Vagina (tissue), 2 donors: ENCODE measurements at regions not wholly inside any gene's neighbourhood (a gene's known extent, or its start where the extent isn't known, plus 50 kb on each side); places are given as distances from the start of the nearest gene placed in this dataset.

Experiments
- DNase-seq, 2 donors: peaks; one replicate each; pipeline ENCODE4 v3.0.0-alpha.2; 2017; ENCODE audit errors: extremely low spot score in 2 of 2
- H3K27ac ChIP-seq: fragments of 200-600 bp; sonication (generic); one replicate; pipeline ENCODE4 v1.5.1; 2019
- H3K27me3 ChIP-seq: fragments of 200-600 bp; sonication (generic); one replicate; pipeline ENCODE4 v1.5.1; 2019
- H3K36me3 ChIP-seq, 2 donors: fragments of 200-600 bp; sonication (generic); one replicate each; pipeline ENCODE4 v1.5.1; 2017 to 2019
- H3K4me1 ChIP-seq: fragments of 200-600 bp; sonication (generic); one replicate; pipeline ENCODE4 v1.5.1; 2019
- H3K4me3 ChIP-seq, 2 donors: fragments of 200-600 bp; sonication (generic); 1 replicate in 1 of 2; 2 replicates in 1 of 2; pipeline ENCODE4 v1.5.1; 2016 to 2019
- H3K9me3 ChIP-seq: fragments of 200-600 bp; sonication (generic); one replicate; pipeline ENCODE4 v1.5.1; 2019
- POLR2A ChIP-seq, 2 donors: fragments of 450-650 bp; IDR thresholded peaks; one replicate each; pipeline ENCODE4 v1.6.1; 2017; ENCODE audit warnings: antibody characterized with exemption in 2 of 2, mild to moderate bottlenecking in 2 of 2, moderate library complexity in 2 of 2
- POLR2AphosphoS5 ChIP-seq, 2 donors: sonication (generic); formaldehyde crosslinking; IDR thresholded peaks; one replicate each; pipeline ENCODE4 v1.9.0; 2017; ENCODE audit warnings: antibody characterized with exemption in 2 of 2, mild to moderate bottlenecking in 2 of 2, low read depth in 1 of 2; ENCODE audit not compliant: insufficient read depth in 1 of 2
- intact Hi-C: fragments of 100-400 bp; cut with DNase I; formaldehyde crosslinking; loops from one replicate; pipeline ENCODE4 v1.15.1; 2023
- TF ChIP-seq, protein P1 (sequence below), 3 experiments: fragments of 450-650 bp in 2 of 3; fragments of 200-600 bp in 1 of 3; sonication (generic) in 1 of 3; IDR thresholded peaks; one replicate each; pipeline ENCODE4 v1.5.1; 2017 to 2019; ENCODE audit warnings: antibody characterized with exemption in 3 of 3, mild to moderate bottlenecking in 2 of 3, moderate library complexity in 2 of 3

DNA sequence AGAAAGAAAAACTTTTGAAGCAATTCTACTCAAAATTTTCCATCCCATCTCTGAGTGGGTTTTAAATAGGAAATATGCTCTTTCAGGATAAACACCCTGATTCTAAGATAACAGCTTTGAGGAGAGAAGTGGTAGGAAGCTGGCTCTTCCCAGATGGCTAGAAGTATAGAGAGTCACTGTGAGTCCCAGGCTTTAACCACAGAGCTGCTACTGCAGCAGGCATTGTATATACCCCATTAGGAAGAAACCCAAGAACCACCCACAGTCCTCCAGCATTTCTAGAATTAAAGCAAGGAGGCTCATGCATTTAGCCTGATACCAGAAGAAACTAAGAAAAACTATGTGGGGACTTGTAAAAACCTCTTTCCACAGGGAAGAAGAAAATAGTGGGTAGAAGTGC is 1405.6 kb upstream of the TENM4 start:
- Histone ChIP-seq H3K4me1 (no peaks in the 10 kb centered on the region), H3K27me3 (no peaks in the 10 kb centered on the region), H3K4me3 (no peak overlapping the region), H3K9me3 (no peaks in the 10 kb centered on the region), H3K27ac (no peak overlapping the region), H3K36me3 (no peaks in the 10 kb centered on the region)
- intact Hi-C loops, result no loop called here
- no peak for DNase-seq
- TF ChIP-seq, protein P1, sequence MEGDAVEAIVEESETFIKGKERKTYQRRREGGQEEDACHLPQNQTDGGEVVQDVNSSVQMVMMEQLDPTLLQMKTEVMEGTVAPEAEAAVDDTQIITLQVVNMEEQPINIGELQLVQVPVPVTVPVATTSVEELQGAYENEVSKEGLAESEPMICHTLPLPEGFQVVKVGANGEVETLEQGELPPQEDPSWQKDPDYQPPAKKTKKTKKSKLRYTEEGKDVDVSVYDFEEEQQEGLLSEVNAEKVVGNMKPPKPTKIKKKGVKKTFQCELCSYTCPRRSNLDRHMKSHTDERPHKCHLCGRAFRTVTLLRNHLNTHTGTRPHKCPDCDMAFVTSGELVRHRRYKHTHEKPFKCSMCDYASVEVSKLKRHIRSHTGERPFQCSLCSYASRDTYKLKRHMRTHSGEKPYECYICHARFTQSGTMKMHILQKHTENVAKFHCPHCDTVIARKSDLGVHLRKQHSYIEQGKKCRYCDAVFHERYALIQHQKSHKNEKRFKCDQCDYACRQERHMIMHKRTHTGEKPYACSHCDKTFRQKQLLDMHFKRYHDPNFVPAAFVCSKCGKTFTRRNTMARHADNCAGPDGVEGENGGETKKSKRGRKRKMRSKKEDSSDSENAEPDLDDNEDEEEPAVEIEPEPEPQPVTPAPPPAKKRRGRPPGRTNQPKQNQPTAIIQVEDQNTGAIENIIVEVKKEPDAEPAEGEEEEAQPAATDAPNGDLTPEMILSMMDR (IDR thresholded peaks at IDR 0.05), result no peak

DNA sequence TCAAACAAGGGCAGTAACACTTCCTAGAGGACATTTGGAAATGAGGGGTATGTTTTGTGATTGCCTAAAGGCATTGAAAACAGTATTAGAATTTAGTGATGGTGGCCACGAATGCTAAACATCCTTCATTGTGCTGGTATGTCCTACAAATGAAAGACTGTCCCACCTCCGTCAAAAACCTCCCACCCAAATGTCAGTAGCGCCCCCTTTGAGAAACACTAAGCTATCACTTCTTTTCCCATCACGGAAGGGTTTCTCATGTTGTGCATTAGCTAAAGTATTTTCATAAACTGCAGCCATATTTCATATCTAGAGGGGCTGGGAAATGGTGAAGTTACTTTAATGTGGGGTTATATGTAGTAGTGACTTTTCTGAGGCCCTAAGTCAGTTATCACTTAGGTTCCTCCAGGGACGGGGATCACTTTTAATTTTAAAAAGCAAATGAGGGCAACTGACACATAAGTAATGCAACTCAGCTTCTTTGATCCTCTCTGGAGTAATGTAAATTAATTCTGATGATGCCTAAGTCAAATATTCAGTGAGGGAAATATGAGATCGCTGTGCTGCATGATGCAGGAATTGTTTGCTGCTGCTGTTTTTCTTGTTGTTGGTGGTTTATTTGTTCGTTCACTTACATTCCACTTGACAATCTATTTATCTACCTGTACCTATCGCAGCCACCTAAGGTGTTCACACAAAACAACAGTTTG is 1403.4 kb upstream of the TENM4 start:
- DNase-seq, result no peak
- Histone ChIP-seq H3K36me3 (no peaks in the 10 kb centered on the region), H3K4me1 (no peaks in the 10 kb centered on the region), H3K27me3 (no peaks in the 10 kb centered on the region), H3K4me3 (no peak overlapping the region), H3K27ac (no peak overlapping the region), H3K9me3 (no peaks in the 10 kb centered on the region)
- no peak for TF ChIP-seq POLR2AphosphoS5 (IDR thresholded peaks at IDR 0.05; ENCODE audit: insufficient read depth in 1 of 2, low read depth in 1 of 2)
- TF ChIP-seq POLR2A (IDR thresholded peaks at IDR 0.05), result no peak
- TF ChIP-seq, protein P1 (IDR thresholded peaks at IDR 0.05), result no peak
- intact Hi-C loops, result no loop called here

DNA sequence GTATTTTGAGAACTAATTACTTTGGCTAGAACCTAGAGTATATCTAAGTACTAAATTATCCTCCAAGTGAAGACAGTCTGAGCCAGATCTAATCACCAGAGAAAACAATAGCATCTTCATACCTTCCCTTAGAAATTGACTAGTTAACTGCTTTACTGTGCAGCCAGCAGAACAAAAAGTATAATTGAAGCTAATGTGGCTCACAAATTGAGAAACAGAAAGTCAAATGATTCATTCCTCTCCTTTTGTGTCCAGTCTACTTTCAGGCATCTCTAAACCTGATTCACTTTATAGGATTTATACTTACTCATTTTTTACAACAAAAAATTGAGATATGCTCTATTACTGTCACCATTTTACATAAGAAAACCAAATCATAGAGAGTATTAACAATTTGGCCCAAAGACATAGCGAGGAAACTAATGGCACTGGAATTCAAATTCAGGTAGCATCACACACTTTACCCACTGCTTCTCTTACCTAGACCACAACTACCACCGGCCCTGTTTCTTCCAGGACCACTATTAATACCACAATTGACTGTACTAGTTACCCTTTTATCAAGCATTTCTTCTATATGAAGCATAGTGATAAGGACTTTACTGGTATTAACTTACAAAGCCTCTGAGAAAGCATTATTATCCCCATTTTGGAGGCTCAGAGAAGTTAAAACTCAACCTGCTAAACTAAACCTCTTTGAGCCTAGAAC is 1402.6 kb upstream of the TENM4 start:
- Histone ChIP-seq H3K9me3 (no peaks in the 10 kb centered on the region), H3K4me1 (no peaks in the 10 kb centered on the region), H3K27ac (no peak overlapping the region), H3K36me3 (no peaks in the 10 kb centered on the region), H3K4me3 (no peak overlapping the region), H3K27me3 (no peaks in the 10 kb centered on the region)
- intact Hi-C loops, result no loop called here
- no peak for DNase-seq
- TF ChIP-seq, protein P1 (IDR thresholded peaks at IDR 0.05), result no peak
- no peak for TF ChIP-seq POLR2AphosphoS5 (IDR thresholded peaks at IDR 0.05; ENCODE audit: insufficient read depth in 1 of 2, low read depth in 1 of 2)
- no peak for TF ChIP-seq POLR2A (IDR thresholded peaks at IDR 0.05)

DNA sequence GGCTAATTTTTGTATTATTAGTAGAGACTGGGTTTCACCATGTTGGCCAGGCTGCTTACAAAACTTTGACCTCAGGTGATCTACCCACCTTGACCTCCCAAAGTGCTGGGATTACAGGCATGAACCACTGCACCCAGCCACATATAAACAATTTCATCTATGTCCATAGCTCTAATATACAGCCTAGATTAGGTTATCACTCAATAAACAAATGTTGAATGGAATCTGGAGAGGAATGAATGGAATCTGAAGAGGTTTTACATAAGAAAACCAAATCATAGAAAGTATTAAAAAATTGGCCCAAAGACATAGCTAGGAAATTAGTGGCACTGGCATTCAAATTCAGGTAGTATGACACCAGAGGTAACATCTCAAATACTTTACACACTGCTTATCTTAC is 1401.4 kb upstream of the TENM4 start:
- TF ChIP-seq POLR2AphosphoS5 (IDR thresholded peaks at IDR 0.05; ENCODE audit: insufficient read depth in 1 of 2, low read depth in 1 of 2), result no peak
- TF ChIP-seq, protein P1 (IDR thresholded peaks at IDR 0.05), result no peak
- no peak for TF ChIP-seq POLR2A (IDR thresholded peaks at IDR 0.05)
- intact Hi-C loops, result no loop called here
- H3K9me3 ChIP-seq, result no peaks in the 10 kb centered on the region

DNA sequence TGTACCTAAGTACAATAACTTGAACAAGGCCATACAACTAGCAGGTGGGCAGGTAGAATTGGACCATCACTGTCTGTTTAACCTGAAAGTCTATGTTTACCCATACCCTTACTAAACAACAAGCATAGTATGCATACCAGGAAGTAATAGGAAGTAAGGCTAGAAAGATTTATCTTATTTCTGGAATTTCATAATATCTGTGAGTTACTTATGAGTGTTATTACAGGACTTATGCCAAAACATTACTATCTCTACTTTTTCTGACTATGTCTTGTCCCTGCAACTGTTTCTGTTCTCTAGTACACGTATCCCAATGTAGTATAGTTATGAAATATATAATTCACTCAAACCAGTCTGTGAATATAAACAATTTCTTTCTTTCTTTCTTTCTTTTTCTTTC is 1400.8 kb upstream of the TENM4 start:
- TF ChIP-seq, protein P1 (IDR thresholded peaks at IDR 0.05), result no peak
- no peak for TF ChIP-seq POLR2AphosphoS5 (IDR thresholded peaks at IDR 0.05; ENCODE audit: insufficient read depth in 1 of 2, low read depth in 1 of 2)
- TF ChIP-seq POLR2A (IDR thresholded peaks at IDR 0.05), result no peak
- intact Hi-C loops, result no loop called here
- no peaks in the 10 kb centered on the region for H3K27me3 ChIP-seq
- H3K9me3 ChIP-seq, result no peaks in the 10 kb centered on the region
- H3K36me3 ChIP-seq, result no peaks in the 10 kb centered on the region
- no peak overlapping the region for H3K27ac ChIP-seq
- H3K4me1 ChIP-seq, result no peaks in the 10 kb centered on the region
- no peak for DNase-seq
- H3K4me3 ChIP-seq, result no peak overlapping the region

More for the DNA sequence above, 1401.4 kb upstream of the TENM4 start:
- H3K27me3 ChIP-seq, result no peaks in the 10 kb centered on the region
- H3K27ac ChIP-seq, result no peak overlapping the region
- DNase-seq, result no peak
- H3K4me3 ChIP-seq, result no peak overlapping the region
- H3K36me3 ChIP-seq, result no peaks in the 10 kb centered on the region
- H3K4me1 ChIP-seq, result no peaks in the 10 kb centered on the region
